ENCODE measurements at regions not wholly inside any gene's neighbourhood (a gene's known extent, or its start where the extent isn't known, plus 50 kb on each side); places are given as distances from the start of the nearest gene placed in this dataset.

GRCh38 chr11:27287205-27287604 is 75.8 kb downstream of the CCDC34 start:
- DNase-seq, result no peak

DNA sequence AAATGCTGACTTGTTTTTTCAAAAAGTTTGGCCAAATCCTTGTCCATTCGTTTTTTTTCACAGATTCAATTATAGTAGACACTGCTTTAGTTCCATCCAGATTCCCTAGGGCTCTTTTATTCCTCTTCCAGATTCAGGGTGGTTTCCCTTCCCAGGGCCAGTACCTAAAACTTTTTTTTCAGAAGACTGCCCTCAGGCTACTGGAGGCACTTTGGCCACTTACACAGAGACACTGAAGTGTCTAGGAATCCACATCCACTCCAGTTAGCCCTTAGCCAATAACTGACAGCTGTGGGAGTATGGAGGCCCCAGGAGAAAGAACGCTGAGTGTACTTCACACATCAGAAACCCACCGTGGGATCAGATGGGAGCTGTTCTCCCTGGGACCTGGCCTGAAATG is 77.3 kb downstream of the CCDC34 start:
- no peak for DNase-seq

DNA sequence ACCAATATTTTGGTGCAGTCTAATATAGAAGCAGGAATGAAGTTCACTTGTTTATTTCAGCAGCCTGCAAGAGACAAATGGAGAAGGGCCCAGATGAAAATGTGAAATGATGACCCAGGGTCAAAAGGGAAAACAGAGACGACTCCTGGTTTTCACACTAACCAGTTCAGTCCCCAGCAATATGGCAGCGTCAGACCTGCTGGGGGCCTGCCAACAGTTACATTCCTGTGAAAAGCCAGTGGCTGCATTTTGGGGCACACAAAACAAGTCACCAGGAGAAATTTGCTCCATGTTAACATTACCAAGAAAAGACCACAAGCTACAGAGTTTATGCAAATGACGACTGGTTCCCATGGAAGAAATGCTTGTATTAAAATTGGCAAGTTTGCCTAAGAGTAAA is 80.2 kb downstream of the CCDC34 start:
- no peak for DNase-seq

DNA sequence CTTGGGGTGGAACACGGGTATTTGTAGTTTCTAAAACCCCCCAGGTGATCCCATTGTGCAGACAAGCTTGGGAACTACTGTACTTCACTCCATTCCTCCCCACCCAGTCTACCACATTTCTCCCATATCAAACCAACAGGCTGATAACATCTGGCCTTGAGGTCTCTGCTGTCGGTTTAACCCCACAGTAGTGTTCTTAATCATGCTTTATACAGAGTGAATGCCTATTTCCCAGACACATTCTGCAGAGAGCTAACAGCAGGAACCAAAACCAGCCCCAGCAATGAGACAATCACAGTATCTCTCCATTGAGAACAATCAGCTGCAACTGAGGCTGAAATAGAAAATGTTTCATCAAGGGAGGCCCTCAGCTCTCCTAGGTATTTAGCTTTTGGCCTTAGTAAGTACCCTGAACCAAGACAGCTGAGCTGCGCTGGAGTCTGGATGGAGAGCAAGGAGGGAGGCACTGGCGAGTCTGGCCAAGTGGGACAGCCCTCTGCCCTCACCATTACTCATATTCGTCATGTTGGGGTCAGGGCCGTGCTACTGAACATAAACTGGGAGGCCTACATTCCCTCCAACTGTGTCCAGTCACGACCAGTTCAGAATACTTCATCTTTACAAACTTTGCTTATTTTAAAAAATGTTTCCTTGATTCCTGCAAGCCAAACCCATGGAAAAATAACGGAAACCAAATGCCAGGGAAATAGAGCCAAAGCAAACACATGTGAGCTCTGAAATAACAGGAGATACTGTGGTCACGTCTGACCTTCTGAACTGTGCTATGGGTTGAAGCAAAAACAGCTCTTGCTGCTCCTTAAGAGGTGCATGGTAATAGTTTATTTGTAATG is 81.0 kb downstream of the CCDC34 start:
- no peak for DNase-seq

GRCh38 chr11:27281276-27281675 is 81.7 kb downstream of the CCDC34 start:
- DNase-seq, result no peak

DNA sequence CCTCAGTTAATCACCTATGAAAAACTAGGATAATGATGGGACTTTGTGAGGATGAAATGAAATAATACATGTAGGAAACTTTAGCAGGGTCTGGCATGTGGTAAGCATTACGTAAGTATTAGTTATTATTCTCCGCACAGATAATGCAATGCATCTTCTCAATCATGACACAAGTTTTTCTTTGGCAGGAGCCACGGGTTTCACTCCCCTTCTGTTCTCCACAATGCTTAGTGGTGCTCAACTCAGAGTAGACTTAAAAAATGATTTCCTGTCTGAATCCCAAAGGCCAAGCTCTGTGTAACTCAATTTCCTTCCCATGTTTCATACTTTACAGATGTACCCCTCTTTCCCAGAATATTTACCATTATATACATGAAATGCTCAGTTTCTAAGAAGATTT is 82.9 kb downstream of the CCDC34 start:
- no peak for DNase-seq

GRCh38 chr11:27279460-27279859 is 83.6 kb downstream of the CCDC34 start:
- no peak for DNase-seq

DNA sequence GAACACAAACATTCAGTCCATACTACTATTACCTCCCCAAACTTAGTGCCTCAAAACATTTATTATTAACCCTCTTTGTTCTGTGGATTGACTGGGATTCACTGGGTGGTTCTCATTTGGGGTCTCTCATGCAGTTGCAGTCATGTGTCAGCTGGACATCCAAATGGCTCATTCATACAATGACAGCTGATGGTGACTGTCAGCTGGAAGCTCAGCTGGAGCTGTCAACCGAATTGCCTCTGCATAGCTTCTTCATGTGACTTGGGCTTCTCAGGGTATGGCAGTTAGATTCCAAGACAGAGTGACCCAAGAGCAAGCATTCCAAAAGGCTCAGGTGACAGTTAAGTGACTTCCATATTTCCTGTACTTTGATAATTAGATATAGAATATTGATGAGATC is 85.2 kb downstream of the CCDC34 start:
- DNase-seq, result no peak

DNA sequence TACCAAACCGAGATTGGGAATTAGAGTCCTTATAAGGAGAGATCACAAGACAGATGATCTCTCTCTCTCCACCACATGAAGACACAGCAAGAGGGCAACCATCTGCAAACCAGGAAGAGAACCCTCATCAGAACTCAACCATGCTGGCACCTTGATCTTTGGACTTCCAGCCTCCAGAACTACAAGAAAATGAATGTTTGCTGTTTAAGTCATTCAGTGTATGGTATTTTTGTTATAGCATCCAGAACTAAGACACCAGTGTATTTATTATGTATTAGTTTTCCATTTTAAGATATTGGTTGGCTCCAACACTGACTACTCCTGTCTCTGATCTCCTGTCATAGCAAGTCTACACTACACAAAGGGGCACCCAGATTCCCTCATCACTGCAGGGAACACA is 86.9 kb downstream of the CCDC34 start:
- no peak for DNase-seq

DNA sequence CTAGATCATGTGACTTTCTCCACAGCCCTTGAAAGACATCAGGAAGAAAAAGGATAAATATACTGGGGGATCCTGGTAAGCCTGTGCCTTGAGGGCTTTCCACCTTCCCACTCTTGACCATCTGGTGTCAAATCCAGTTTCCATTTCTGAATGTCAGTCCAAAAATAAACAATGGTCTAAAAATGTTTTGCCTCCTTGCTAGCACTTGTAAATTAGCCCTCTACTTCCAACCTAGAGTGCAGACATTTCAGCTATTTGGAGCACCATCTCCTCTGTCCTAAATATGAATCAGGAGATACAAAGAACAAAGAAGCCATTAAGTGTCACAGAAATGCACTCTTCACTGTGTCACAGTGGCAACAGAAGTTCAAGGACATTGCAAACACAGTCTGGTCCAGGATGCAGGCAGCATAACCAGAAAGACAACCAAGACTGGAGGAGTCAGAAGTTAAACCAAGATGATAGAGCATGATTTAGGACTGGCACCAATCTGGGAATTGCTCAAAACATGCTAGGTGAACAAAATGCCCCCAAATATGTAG is 88.1 kb downstream of the CCDC34 start:
- no peak for DNase-seq

DNA sequence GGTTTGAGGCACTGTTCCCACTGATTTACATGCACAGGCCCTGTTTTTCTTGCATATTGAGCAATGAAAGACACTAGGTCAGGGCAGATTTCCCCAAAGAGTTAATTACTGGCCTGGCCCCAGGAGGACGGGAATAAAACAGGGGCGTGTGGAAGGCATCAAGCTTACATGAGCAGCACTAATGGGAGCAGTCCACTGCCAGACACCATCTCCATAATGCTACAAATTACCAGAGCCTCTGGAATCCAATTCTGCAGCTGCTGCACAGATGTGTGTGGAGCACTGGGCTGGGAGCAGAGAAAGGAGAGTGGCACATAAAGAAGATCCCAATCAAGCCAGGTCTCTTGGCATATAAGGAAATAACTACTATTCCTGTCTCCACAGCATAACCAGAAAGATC is 96.9 kb downstream of the CCDC34 start:
- DNase-seq, result no peak

- no peak for DNase-seq
Measured at GRCh38 chr11:27263986-27264385, 99.0 kb downstream of the CCDC34 start.

DNA sequence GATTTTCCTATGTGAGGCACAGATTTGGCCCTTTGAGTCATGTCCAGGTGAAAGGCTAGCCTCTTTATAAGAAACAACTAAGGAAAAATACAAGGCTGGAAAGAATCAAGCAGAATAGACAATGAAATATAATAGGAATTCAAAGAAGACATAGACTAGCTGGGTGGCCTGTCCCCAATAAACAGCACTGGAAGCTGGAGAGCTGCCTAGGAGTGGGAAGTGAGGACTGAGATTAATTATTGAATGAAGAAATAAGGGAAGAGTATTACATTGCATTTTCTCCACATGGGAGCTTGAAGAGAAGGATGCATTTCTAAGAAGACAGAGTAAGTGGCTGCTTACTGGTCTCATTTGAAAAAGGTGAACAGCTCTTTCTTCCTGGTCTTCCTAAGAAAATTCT is 100.0 kb downstream of the CCDC34 start:
- no peak for DNase-seq

- no peak for DNase-seq
Measured at GRCh38 chr11:27255447-27255828, 107.6 kb downstream of the CCDC34 start.

GRCh38 chr11:27254744-27255446 is 108.1 kb downstream of the CCDC34 start:
- no peak for DNase-seq

DNA sequence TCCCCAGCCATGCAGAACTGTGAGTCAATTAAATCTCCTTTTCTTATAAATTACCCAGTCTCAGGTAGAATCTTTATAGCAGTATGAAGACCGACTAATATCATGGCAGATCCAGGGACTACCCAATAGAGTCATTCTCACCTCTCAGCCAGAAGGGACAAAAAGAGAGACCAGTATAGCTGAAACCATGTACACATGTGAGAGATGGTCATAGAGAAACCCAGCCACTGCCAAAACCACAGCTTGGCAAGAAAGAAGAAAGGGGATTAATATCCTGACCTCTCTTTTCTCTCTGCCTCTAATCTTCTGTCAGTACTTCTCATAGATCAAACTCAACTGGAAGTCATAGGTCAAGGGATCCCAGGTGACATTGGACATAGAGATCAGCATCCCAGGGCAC is 109.8 kb downstream of the CCDC34 start:
- DNase-seq, result no peak

- DNase-seq, result no peak
Measured at GRCh38 chr11:27250867-27251665, 111.9 kb downstream of the CCDC34 start.

GRCh38 chr11:27248576-27249509 is 114.2 kb downstream of the CCDC34 start:
- DNase-seq, result no peak

DNA sequence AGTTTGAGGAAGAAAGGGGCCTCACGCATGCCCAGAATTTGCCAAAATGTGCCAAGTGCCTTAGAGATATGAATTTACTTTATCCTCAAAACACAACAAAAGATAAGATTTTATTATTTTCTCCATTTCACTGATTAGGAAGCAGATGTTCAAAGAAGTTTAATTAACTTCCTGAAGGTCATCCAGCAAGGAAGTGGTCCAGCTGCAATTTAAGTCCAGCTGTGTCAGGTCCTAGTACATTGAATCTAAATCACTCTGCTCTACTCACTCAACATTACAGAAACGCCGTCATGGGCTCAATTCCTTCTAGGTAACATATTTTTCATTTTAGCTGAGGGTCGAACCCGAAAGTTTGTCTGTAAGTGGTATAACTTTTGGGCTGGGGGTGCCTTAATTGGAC is 115.4 kb downstream of the CCDC34 start:
- DNase-seq, result no peak

GRCh38 chr11:27246925-27247324 is 116.1 kb downstream of the CCDC34 start:
- DNase-seq, result no peak

DNA sequence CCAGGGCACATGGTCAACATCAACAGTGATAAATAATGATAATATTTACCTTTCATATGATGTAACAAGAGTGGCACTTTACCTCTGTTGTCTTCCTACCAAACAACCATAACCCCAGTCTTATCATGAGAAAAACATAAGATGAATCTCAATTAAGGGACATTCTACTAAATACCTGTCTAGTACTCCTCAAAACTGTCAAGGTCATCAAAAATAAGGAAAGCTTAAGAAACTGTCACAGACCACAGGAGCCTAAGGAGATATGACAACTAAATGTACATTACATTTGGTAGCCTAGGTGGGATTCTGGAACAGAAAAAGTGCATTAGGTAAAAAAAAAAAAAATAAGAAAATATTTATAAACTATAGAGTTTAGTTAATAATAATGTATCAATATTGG is 118.1 kb downstream of the CCDC34 start:
- DNase-seq, result no peak

- no peak for DNase-seq
Measured at GRCh38 chr11:27242591-27242990, 120.4 kb downstream of the CCDC34 start.

Measured in stimulated activated CD4-positive, alpha-beta T cell treated with anti-CD3 and anti-CD28 coated beads, Interleukin-15, amount 100 ng/mL, for 24 hours (primary cell).